ENCODE measurements at regions not wholly inside any gene's neighbourhood (a gene's known extent, or its start where the extent isn't known, plus 50 kb on each side); places are given as distances from the start of the nearest gene placed in this dataset.

DNA sequence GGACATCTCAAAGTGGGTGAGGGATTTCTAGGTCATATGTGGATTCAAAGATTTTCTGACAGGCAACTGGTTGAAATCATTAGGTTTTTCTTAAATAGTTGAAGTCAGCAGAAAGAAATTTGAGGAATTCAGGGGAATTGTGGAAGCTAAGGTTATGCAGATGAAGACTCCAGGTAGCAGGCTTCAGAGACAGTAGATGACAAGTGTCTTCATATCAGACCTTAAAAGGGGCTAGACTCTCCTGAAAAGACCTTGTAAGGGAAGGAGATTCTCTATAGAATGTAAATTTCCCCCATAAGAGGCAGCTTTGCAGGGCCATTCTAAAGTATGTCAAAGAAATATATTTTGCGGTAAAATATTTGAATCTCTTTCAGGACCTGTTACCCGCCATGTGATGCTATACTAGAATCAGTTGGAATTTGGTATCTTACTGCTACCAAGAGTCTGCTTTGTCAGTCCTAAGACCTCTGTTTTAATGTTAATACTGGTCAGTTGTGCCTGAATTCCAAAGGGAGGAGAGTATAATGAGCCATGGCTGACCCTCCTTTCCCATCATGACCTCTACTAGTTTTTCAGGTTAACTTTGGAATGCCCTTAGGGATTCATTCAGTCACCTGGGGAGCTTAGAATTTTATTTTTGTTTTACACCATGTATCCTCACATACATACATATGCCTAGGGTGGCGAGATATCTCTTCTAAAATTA lies 1115.5 kb upstream of the SLC10A2 start:
- ChIA-PET POLR2A (no interaction called here), CTCF (no interaction called here)
- Histone ChIP-seq H3K9me3 (no peaks in the 10 kb centered on the region), H3K4me1 (ENCODE audit: control insufficient read depth in 1 of 2, extremely low read depth in 1 of 2, insufficient read depth in 2 of 2, low read length in 2 of 2) (no peaks in the 10 kb centered on the region), H3K27ac (ENCODE audit: low read length) (no peak overlapping the region), H3K4me3 (ENCODE audit: control insufficient read depth in 1 of 2, extremely low read depth in 1 of 2, low read length in 1 of 2) (no peak overlapping the region), H3K27me3 (replicated peaks in 1 of 2; ENCODE audit: control insufficient read depth in 2 of 2, extremely low read depth in 1 of 2, insufficient read depth in 2 of 2, low read length in 1 of 2) (no peaks in the 10 kb centered on the region), H3K36me3 (ENCODE audit: control insufficient read depth in 2 of 2, extremely low read depth in 1 of 2, insufficient read depth in 1 of 2, low read length in 1 of 2) (no peaks in the 10 kb centered on the region)
- Mint-ChIP-seq H3K9me3 (peaks cover 0 to 8% (median 7%) of the 10 kb centered on the region in 3 donors), H3K4me3 (no peak overlapping the region), H3K4me1 (no peaks in the 10 kb centered on the region), H3K36me3 (no peaks in the 10 kb centered on the region), H3K27me3 (no peaks in the 10 kb centered on the region), H3K27ac (no peak overlapping the region)
- DNase-seq = no peak
- WGBS (ENCODE audit: insufficient coverage) = 100% methylated on average over 1 of the region's 3 CpGs
- no peak for ATAC-seq (replicated peaks in 1 of 4)

DNA sequence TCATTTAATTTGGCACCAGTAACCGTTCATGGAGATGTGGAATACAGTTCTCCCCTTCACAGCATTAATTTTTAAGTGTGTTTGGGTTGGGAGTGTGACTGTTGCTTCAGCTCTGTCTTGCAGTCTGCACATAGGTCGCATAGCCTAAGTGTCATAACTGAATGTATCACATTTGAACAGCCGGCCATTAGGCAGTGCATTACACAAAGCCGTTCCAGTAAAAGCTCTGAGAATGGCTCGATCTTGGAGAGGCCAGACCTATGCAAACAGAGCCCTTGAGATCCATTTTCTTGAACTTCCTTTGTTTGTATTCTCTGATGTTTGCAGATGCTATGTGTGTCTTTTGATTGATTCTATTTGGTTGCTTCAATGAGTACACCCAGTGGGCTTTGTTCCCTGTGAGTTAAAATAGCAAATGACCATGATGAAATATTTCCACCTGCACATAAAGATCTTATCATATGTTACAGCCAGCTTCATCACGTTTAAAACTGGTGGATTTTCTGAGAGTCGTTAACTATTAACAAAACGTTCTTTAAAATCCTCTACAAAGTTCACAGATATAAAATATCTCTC lies 1104.9 kb upstream of the SLC10A2 start:
- Mint-ChIP-seq H3K27ac (no peak overlapping the region), H3K4me3 (no peak overlapping the region)

DNA sequence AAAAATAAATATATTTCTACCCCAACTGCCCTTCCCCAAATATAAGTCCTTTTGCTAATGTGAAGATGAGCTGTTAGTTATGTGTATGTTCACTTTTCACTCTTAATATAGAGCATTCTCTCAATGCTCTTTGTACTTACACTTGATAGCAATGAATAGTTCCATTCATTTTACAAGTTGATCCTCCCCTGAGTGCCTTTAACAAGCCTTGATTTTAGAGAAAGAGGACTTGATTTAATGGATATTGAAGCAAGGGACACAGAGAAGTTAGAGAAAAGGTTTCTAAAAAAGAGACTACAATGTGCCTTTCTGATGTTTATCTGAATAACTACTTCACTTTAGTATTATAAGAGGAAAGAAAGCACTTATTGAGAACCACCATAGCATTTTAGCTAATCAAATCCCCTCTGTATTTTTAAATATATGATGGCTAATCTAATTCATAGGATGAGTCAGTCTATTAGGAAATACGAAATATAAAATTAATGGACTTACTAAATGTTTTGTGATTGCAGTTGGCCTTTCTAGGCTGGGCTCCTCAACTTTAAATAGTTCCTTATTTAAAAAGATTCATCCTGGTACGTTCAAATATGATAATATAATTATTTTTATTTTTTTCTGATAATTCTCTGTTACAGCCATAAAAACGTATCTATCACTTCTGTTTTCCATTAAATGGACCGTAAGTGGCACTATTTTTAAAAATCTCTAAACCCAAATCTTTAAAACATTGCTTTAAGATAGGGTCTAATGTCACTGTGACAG lies 1097.8 kb upstream of the SLC10A2 start:
- no peak overlapping the region for H3K27ac Mint-ChIP-seq

More for the DNA sequence above, 1104.9 kb upstream of the SLC10A2 start:
- peaks cover 0 to 5% (median 3%) of the 10 kb centered on the region in 3 donors for H3K9me3 Mint-ChIP-seq
- no peaks in the 10 kb centered on the region for H3K9me3 ChIP-seq
- ChIA-PET CTCF (no interaction called here), POLR2A (interaction anchor here in 1 of 2 donors (0.7 kb wide), 1 partner anchor 80 kb away, joined by 3 read pairs; no protein-coding TSS in a partner anchor)
- no peaks in the 10 kb centered on the region for H3K4me1 ChIP-seq (ENCODE audit: control insufficient read depth in 1 of 2, extremely low read depth in 1 of 2, insufficient read depth in 2 of 2, low read length in 2 of 2)
- 85% methylated on average over 6 of the region's 8 CpGs for WGBS (ENCODE audit: insufficient coverage)
- no peaks in the 10 kb centered on the region for H3K4me1 Mint-ChIP-seq
- ATAC-seq (replicated peaks in 1 of 4) = no peak
- no peaks in the 10 kb centered on the region for H3K36me3 Mint-ChIP-seq
- H3K4me3 ChIP-seq (ENCODE audit: control insufficient read depth in 1 of 2, extremely low read depth in 1 of 2, low read length in 1 of 2) = no peak overlapping the region
- H3K27me3 Mint-ChIP-seq = no peaks in the 10 kb centered on the region
- H3K36me3 ChIP-seq (ENCODE audit: control insufficient read depth in 2 of 2, extremely low read depth in 1 of 2, insufficient read depth in 1 of 2, low read length in 1 of 2) = no peaks in the 10 kb centered on the region
- no peak for DNase-seq
- no peaks in the 10 kb centered on the region for H3K27me3 ChIP-seq (replicated peaks in 1 of 2; ENCODE audit: control insufficient read depth in 2 of 2, extremely low read depth in 1 of 2, insufficient read depth in 2 of 2, low read length in 1 of 2)
- H3K27ac ChIP-seq (ENCODE audit: low read length) = no peak overlapping the region

DNA sequence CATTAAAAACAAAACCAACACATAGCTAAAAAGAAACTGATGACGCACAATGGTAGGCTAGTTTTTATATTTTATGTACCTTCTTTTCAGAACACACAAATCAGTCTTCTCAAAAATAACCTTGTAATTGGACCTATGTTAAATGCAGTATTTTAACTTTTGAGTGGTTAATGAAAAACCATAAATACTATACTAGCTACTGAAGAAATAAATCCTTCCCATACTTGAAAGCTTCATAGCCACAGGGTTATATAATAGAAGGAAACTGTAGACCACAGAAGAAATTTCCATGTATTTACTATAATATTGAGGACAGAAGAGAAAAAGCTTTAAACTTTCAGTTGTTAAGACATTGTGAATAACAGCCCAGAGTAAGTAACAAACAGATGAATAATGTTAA lies 1094.3 kb upstream of the SLC10A2 start:
- no CpG with 5 or more reads among the region's 1 CpG for WGBS (ENCODE audit: insufficient coverage)
- H3K4me3 ChIP-seq (ENCODE audit: control insufficient read depth in 1 of 2, extremely low read depth in 1 of 2, low read length in 1 of 2) = no peak overlapping the region
- no peak overlapping the region for H3K27ac ChIP-seq (ENCODE audit: low read length)

More for the DNA sequence above, 1097.8 kb upstream of the SLC10A2 start:
- Histone ChIP-seq H3K36me3 (ENCODE audit: control insufficient read depth in 2 of 2, extremely low read depth in 1 of 2, insufficient read depth in 1 of 2, low read length in 1 of 2) (no peaks in the 10 kb centered on the region), H3K27me3 (replicated peaks in 1 of 2; ENCODE audit: control insufficient read depth in 2 of 2, extremely low read depth in 1 of 2, insufficient read depth in 2 of 2, low read length in 1 of 2) (no peaks in the 10 kb centered on the region), H3K9me3 (no peaks in the 10 kb centered on the region), H3K4me3 (ENCODE audit: control insufficient read depth in 1 of 2, extremely low read depth in 1 of 2, low read length in 1 of 2) (no peak overlapping the region), H3K27ac (ENCODE audit: low read length) (no peak overlapping the region), H3K4me1 (ENCODE audit: control insufficient read depth in 1 of 2, extremely low read depth in 1 of 2, insufficient read depth in 2 of 2, low read length in 2 of 2) (no peaks in the 10 kb centered on the region)
- WGBS (ENCODE audit: insufficient coverage) = no CpG with 5 or more reads among the region's 4 CpGs
- no peak for DNase-seq
- POLR2A ChIA-PET = no interaction called here
- Mint-ChIP-seq H3K9me3 (peaks cover 1 to 8% (median 5%) of the 10 kb centered on the region in 3 donors), H3K4me1 (no peaks in the 10 kb centered on the region), H3K36me3 (no peaks in the 10 kb centered on the region), H3K4me3 (no peak overlapping the region), H3K27me3 (no peaks in the 10 kb centered on the region)
- CTCF ChIA-PET = interaction anchor here in 1 of 2 donors (0.7 kb wide), 1 partner anchor 695 kb away, joined by 3 read pairs; no protein-coding TSS in a partner anchor
- no peak for ATAC-seq (replicated peaks in 1 of 4)

DNA sequence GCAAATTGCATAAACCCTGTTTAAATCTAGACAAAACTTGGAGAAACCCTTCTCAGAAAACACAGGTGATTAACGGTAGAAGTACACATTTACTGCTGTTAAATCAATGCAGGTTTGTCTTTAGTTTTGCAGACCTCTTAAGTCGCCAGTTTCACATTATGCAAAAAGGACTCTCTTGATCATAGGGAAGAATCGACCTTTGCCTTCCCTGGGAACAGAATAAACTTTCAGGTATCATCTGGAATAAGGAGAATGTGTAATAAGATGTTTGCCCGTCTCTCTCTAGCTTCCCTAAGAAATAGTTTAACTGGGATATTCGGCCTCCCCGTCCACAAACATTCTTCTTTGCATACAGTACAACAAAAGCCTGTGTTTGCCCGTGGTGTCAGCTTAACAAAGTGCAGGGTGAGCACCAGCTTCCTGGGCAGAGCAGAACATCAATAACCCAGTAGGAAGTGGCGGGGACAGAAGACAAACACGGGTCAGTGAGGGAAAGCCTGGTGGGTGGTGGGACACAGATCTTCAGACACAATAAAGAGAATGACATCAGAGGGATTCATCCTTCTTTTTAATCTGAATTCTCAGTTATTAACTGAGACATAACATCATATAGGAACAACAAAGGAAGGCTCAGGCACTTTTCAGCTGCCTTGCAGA lies 1077.7 kb upstream of the SLC10A2 start:
- 40% methylated on average over 2 of the region's 9 CpGs for WGBS (ENCODE audit: insufficient coverage)
- ChIA-PET POLR2A (no interaction called here), CTCF (no interaction called here)
- Mint-ChIP-seq H3K9me3 (peaks cover 0 to 7% (median 3%) of the 10 kb centered on the region in 3 donors), H3K36me3 (no peaks in the 10 kb centered on the region), H3K4me1 (no peaks in the 10 kb centered on the region), H3K4me3 (no peak overlapping the region), H3K27me3 (no peaks in the 10 kb centered on the region), H3K27ac (no peak overlapping the region)
- H3K9me3 ChIP-seq = no peaks in the 10 kb centered on the region
- H3K36me3 ChIP-seq (ENCODE audit: control insufficient read depth in 2 of 2, extremely low read depth in 1 of 2, insufficient read depth in 1 of 2, low read length in 1 of 2) = no peaks in the 10 kb centered on the region
- no peaks in the 10 kb centered on the region for H3K27me3 ChIP-seq (replicated peaks in 1 of 2; ENCODE audit: control insufficient read depth in 2 of 2, extremely low read depth in 1 of 2, insufficient read depth in 2 of 2, low read length in 1 of 2)
- H3K4me1 ChIP-seq (ENCODE audit: control insufficient read depth in 1 of 2, extremely low read depth in 1 of 2, insufficient read depth in 2 of 2, low read length in 2 of 2) = no peaks in the 10 kb centered on the region
- ATAC-seq (replicated peaks in 1 of 4) (no peak), DNase-seq (no peak)
- no peak overlapping the region for H3K4me3 ChIP-seq (ENCODE audit: control insufficient read depth in 1 of 2, extremely low read depth in 1 of 2, low read length in 1 of 2)
- no peak overlapping the region for H3K27ac ChIP-seq (ENCODE audit: low read length)

More for the DNA sequence above, 1094.3 kb upstream of the SLC10A2 start:
- H3K9me3 Mint-ChIP-seq = peaks cover 2 to 9% (median 3%) of the 10 kb centered on the region in 3 donors
- ATAC-seq (replicated peaks in 1 of 4) = no peak
- no peak overlapping the region for H3K27ac Mint-ChIP-seq
- Histone ChIP-seq H3K9me3 (no peaks in the 10 kb centered on the region), H3K4me1 (ENCODE audit: control insufficient read depth in 1 of 2, extremely low read depth in 1 of 2, insufficient read depth in 2 of 2, low read length in 2 of 2) (no peaks in the 10 kb centered on the region), H3K36me3 (ENCODE audit: control insufficient read depth in 2 of 2, extremely low read depth in 1 of 2, insufficient read depth in 1 of 2, low read length in 1 of 2) (no peaks in the 10 kb centered on the region), H3K27me3 (replicated peaks in 1 of 2; ENCODE audit: control insufficient read depth in 2 of 2, extremely low read depth in 1 of 2, insufficient read depth in 2 of 2, low read length in 1 of 2) (no peaks in the 10 kb centered on the region)
- POLR2A ChIA-PET = no interaction called here
- H3K27me3 Mint-ChIP-seq = no peaks in the 10 kb centered on the region
- DNase-seq = no peak
- CTCF ChIA-PET = no interaction called here
- H3K4me1 Mint-ChIP-seq = no peaks in the 10 kb centered on the region
- H3K4me3 Mint-ChIP-seq = no peak overlapping the region
- no peaks in the 10 kb centered on the region for H3K36me3 Mint-ChIP-seq

DNA sequence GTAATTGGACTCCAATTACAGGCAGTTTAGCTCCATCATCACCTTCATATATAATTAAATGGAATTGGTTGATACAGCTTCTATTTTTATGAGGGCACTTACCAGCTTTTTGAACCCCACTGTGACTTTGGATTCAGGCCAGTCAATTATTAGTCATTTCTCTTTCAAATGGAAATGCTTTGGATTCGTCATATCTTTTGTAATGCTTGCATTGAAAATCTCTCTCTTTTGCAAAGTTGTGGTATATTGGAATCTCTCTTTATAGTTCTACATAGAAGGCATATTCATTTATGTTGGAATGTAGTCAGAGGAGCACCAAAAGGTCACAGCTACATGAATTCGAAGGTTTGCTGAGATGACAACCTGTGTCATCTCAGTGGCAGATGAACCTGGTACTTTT lies 1074.3 kb upstream of the SLC10A2 start:
- Histone ChIP-seq H3K27me3 (replicated peaks in 1 of 2; ENCODE audit: control insufficient read depth in 2 of 2, extremely low read depth in 1 of 2, insufficient read depth in 2 of 2, low read length in 1 of 2) (no peaks in the 10 kb centered on the region), H3K4me1 (ENCODE audit: control insufficient read depth in 1 of 2, extremely low read depth in 1 of 2, insufficient read depth in 2 of 2, low read length in 2 of 2) (no peaks in the 10 kb centered on the region), H3K9me3 (no peaks in the 10 kb centered on the region), H3K4me3 (ENCODE audit: control insufficient read depth in 1 of 2, extremely low read depth in 1 of 2, low read length in 1 of 2) (no peak overlapping the region), H3K36me3 (ENCODE audit: control insufficient read depth in 2 of 2, extremely low read depth in 1 of 2, insufficient read depth in 1 of 2, low read length in 1 of 2) (no peaks in the 10 kb centered on the region), H3K27ac (ENCODE audit: low read length) (no peak overlapping the region)
- Mint-ChIP-seq H3K36me3 (no peaks in the 10 kb centered on the region), H3K4me3 (no peak overlapping the region), H3K27ac (no peak overlapping the region), H3K9me3 (peaks cover 0 to 3% (median 0%) of the 10 kb centered on the region in 3 donors), H3K27me3 (no peaks in the 10 kb centered on the region), H3K4me1 (no peaks in the 10 kb centered on the region)
- ChIA-PET CTCF (no interaction called here), POLR2A (no interaction called here)
- no CpG with 5 or more reads among the region's 2 CpGs for WGBS (ENCODE audit: insufficient coverage)
- no peak for DNase-seq
- no peak for ATAC-seq (replicated peaks in 1 of 4)
